Non-pigmented ciliary epithelial cell (primary cell): ENCODE measurements at regions not wholly inside any gene's neighbourhood (a gene's known extent, or its start where the extent isn't known, plus 50 kb on each side); places are given as distances from the start of the nearest gene placed in this dataset.

Experiments
- DNase-seq: peaks from one replicate; pipeline ENCODE4 v3.0.0-alpha.2; 2010; ENCODE audit warnings: low read depth

DNA sequence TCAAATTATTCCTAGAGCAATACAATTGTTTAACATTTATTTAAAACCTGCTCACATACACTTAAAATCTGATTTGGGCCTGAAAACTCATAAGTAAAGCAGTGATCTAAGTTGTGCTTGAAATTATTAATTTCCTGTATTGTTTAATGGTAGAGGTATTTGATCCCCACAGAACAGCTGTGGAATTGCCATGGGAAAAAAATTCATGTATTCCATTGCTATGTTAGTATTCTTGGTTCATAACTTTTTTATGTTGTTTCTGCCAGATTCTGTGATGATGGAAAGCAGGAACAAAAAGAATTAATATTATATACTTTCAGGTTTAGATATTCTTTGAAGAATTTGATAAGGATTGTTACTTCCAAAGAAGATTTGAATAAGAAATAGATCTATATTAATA lies 831.5 kb upstream of the NR2F2 start:
- no peak for DNase-seq

DNA sequence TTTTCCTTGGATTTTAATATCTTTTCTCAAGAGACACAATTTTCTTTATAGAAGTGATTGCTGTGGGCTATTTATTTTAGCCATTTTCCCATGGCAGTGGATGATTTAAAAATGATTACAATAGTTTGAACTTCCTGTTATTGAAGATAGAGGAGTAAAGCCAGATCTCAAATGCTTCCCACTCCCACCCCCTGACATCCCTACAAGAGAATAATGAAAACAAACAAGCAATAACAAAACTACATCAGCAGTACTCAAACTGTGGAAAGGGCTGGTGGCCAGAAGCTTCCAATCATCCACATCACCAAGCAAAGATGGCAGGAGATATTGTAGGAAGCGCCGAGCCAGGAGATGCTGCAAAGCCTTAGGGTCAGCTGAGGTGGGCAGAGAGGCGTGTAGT lies 831.1 kb upstream of the NR2F2 start:
- DNase-seq, result no peak

- DNase-seq, result no peak
These were observed 828.6 kb upstream of the NR2F2 start for GRCh38 chr15:95501865-95502264.

GRCh38 chr15:95503107-95503506 lies 827.4 kb upstream of the NR2F2 start:
- DNase-seq, result no peak

DNA sequence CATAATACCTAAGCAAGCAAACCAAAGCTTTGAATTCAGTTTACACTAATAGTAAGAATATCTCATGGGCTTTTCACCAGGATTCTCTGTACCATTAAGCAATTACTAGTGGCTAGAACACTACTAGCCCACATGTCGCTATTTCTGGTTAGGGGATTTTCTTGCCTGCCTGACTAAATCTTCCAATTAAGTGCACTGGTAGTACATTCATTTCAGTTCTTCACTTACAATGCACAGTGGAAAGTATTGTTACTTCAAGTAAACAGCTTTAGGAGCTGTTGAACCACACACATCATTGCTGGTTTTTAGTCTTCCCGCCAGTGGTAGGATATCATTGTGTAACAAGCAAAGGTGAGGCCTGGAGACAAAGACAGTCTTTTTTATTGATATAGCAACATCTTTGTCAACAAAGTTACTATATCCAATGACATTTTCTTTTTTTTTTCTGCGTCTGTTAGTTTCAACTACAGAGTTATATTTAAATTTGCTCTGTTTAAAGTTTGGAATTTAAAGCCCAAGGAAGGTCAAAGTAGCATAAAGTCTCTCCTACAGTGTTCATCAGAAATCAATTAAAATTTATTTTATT lies 826.8 kb upstream of the NR2F2 start:
- no peak for DNase-seq

GRCh38 chr15:95511671-95512070 lies 818.8 kb upstream of the NR2F2 start:
- no peak for DNase-seq

DNA sequence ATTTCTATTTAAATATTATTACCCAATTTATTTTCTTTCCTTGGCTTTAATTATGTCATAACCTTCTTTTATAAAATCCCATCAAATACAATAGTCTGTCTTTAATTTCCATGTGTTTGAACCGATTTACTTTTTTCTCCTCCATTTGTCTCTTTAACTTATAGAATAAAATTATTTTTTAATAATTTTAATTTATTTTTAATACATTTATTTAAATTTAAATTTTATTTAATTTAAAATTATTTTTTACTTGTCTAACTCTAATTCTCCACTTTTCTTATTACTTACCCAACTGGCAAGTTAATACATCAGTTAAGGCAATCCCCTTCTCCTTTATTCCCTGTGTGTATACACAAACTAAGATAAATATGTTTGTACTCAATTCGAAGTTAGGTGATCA lies 817.6 kb upstream of the NR2F2 start:
- DNase-seq, result no peak

DNA sequence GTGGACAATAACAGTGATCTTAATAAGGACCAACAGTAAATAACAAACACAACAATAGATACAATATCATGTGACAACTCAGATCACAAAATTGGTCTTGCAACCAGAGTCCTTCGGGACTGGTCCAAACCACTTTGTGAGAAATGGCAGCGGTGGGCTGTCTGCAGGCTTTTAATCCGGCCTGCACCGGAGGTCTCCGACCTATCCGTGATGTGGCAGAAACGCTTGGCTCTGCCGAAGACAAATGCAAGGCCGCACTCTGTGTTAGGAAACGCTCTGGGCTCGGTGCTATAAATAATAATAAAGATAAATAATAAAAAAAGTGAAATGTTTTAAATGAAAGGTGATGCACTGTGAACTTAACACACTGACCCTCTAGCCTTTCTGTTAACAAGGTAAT lies 810.6 kb upstream of the NR2F2 start:
- DNase-seq, result no peak

DNA sequence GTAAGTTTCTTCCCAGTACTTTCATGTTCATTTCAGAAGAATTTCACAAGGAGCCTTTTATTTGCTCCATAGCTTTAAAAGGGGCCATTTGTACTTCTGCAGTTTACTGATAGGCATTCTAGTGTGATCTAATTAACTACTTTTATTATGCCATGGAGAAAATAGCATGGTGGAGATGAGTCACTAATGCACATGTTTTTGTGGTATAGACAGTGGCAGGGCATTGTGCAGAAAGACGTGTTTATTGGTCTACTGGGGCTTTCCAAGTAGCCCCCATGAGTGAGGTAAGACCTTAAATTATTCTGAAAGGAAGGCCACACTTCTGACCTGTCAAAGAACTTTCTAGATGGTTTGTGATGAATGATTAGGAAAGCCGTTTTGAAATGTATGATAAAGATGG lies 810.0 kb upstream of the NR2F2 start:
- no peak for DNase-seq

DNA sequence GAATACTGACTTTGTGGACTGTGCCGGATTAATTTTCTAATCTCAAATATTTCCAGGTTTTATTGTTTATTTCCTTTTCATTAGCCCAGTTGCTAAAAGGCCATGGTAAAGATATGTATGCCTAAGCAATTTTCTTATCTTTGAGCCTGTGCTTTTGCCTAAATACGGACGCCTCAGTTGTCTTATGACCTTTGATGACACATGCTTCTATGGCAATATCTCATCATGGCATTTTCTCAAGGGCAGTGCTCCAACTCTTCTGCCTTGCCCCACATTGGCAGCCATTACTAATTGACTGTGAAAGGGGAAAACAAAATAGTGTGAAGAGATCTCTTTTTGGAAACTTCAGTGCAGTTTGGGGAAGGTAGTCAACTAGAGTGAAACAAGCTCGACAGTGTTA lies 809.6 kb upstream of the NR2F2 start:
- no peak for DNase-seq

GRCh38 chr15:95522533-95522932 lies 808.0 kb upstream of the NR2F2 start:
- DNase-seq, result no peak

DNA sequence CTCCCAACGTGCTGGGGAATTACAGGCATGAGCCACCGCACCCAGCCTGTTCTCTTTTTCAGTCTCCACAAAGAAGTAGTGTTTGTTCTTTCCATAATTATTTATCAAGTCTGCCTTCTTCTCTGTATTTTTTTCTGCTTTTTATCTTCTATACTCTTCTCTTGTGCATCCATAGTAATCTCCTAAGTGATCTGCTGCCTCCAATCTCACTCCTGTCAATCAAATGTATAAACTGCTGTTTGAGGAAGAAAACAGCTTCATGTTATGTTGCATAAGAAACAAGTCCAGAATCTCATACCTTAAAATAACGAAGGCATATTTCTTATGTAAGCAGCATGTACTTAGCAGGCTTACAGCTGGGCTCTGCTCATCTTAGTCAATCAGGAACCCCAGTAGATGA lies 801.6 kb upstream of the NR2F2 start:
- DNase-seq, result no peak

GRCh38 chr15:95536638-95537037 lies 793.9 kb upstream of the NR2F2 start:
- no peak for DNase-seq

- DNase-seq, result no peak
These were observed 791.8 kb upstream of the NR2F2 start for GRCh38 chr15:95538693-95539092.

- no peak for DNase-seq
These were observed 789.2 kb upstream of the NR2F2 start for GRCh38 chr15:95541301-95541700.

DNA sequence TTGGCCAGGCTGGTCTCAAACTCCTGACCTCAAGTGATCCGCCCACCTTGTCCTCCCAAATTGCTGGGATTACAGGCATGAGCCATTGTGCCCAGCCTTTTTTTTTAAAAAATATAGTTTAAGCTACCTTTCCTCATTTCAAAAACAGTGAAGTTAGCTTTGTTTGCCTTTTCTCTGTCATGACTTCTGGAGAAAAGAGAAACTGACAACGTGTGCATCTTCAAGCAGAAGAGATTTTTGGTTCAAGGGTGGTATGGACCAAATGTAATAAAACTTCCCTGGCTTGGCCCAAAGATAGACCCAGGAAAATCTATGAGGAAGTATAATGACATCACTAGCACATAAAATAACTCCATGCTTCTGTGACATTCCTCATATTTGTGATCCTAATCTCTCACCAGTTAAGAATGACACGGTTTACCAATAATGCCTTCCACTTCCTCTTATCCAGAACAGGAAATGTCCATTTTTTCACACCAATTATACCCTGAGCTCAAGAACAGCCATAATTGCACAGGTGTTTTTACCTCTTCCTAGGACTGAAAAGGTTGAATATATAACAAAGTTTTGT lies 781.2 kb upstream of the NR2F2 start:
- DNase-seq, result no peak

GRCh38 chr15:95550702-95551101 lies 779.8 kb upstream of the NR2F2 start:
- no peak for DNase-seq

DNA sequence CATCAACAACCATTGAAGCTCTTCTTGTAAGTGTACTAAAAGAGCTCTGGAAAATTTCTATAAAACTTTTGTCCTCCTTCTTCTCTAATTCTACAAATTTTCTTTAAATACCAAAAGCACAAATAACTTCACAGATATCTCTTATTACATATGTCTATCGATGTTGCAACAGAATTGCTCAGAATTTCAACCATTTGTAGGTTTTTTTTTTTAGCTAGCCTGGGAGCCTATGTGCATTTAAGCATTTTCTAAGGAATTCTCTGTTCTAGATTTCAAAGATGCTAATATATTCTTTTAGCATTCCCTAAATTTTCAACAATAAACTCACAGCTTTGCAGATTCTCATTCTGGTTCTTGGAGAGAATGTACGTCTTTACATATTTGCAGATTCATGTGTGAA lies 774.3 kb upstream of the NR2F2 start:
- no peak for DNase-seq

GRCh38 chr15:95556866-95557225 lies 773.7 kb upstream of the NR2F2 start:
- DNase-seq, result no peak

- DNase-seq, result peak; percentile 89
These were observed 773.1 kb upstream of the NR2F2 start for GRCh38 chr15:95557226-95558046.

DNA sequence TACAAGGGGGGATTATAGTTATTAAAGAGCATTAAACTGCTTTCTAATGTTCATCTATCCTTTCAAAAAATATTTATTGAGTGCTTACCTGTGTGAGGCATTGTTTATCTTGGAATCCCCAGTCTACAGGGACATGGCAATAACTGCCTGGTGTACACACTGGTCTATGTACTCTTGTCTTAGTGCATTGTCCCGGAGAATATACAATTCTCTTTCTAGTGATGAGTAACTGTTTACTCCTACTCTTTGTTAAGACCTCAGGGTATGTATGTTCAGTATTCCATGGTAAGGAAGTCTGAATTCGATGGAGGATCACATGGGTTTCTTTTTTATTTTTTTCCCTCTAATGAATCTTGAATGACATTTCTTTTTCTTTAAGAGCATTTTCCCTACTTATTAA lies 772.4 kb upstream of the NR2F2 start:
- DNase-seq, result no peak

- DNase-seq, result no peak
These were observed 771.6 kb upstream of the NR2F2 start for GRCh38 chr15:95558916-95559315.

- peak; percentile 89 for DNase-seq
These were observed 770.6 kb upstream of the NR2F2 start for GRCh38 chr15:95559875-95560394.

DNA sequence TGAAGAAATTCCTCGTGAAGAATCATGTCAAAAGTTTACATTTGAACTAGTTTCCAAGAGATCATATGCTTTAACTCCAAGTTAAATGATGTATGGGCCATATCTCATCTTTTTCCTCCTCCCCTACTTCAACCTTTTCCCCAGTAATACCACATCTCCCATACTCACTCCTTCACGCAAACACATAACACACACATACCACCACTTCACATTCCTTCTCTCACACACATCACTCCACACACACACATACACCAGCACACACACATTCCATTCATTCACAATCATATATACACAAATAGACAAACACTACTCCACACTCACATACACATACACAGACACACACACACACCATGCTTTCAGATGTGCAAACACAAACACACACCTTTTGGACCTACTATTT lies 769.0 kb upstream of the NR2F2 start:
- DNase-seq, result no peak
